Esophagus muscularis mucosa (tissue), 4 donors: ENCODE measurements at regions not wholly inside any gene's neighbourhood (a gene's known extent, or its start where the extent isn't known, plus 50 kb on each side); places are given as distances from the start of the nearest gene placed in this dataset.

Source experiments
- DNase-seq: peaks from one replicate; pipeline ENCODE4 v3.0.0-alpha.2; 2017; ENCODE audit errors: extremely low spot score
- H3K27ac ChIP-seq, 4 donors: fragments of 200-600 bp; sonication (generic); replicated peaks in 1 of 4; 1 replicate in 3 of 4; 2 replicates in 1 of 4; pipeline ENCODE4 v1.5.1; 2016 to 2019; ENCODE audit warnings: mild to moderate bottlenecking in 1 of 4
- H3K27me3 ChIP-seq, 4 donors: fragments of 200-600 bp; sonication (generic); one replicate each; pipeline versions ENCODE4 v1.5.1 to v1.6.0; 2016 to 2019
- H3K36me3 ChIP-seq, 4 donors: fragments of 200-600 bp; sonication (generic); one replicate each; pipeline ENCODE4 v1.5.1; 2016 to 2019
- H3K4me1 ChIP-seq, 4 donors: fragments of 200-600 bp; sonication (generic); one replicate each; pipeline ENCODE4 v1.5.1; 2016 to 2019
- H3K4me3 ChIP-seq, 4 donors: fragments of 200-600 bp; sonication (generic); 1 replicate in 2 of 4; 2 replicates in 2 of 4; pipeline ENCODE4 v1.5.1; 2016 to 2019; ENCODE audit warnings: mild to moderate bottlenecking in 4 of 4, moderate library complexity in 1 of 4
- H3K9me3 ChIP-seq, 4 donors: fragments of 200-600 bp; sonication (generic); 1 replicate in 3 of 4; 2 replicates in 1 of 4; pipeline ENCODE4 v1.5.1; 2016 to 2019
- CTCF ChIP-seq, 3 experiments: fragments of 200-600 bp in 2 of 3; fragments of 450-650 bp in 1 of 3; sonication (generic) in 2 of 3; IDR thresholded peaks; one replicate each; pipeline ENCODE4 v1.5.1; 2017 to 2019; ENCODE audit warnings: antibody characterized with exemption in 3 of 3, mild to moderate bottlenecking in 2 of 3, moderate library complexity in 1 of 3
- EP300 ChIP-seq: sonication (generic); formaldehyde crosslinking; IDR thresholded peaks from one replicate; pipeline ENCODE4 v1.6.1; 2017; ENCODE audit warnings: antibody characterized with exemption
- POLR2A ChIP-seq: fragments of 450-650 bp; IDR thresholded peaks from one replicate; pipeline ENCODE4 v1.6.1; 2017; ENCODE audit warnings: antibody characterized with exemption, moderate library complexity, mild to moderate bottlenecking, low read depth
- POLR2AphosphoS5 ChIP-seq, 2 donors: sonication (generic); formaldehyde crosslinking; IDR thresholded peaks; one replicate each; pipeline ENCODE4 v1.6.1; 2017; ENCODE audit warnings: antibody characterized with exemption in 2 of 2
- WGBS: methylation state at CpG from one replicate; pipeline ENCODE4 v1.1.5; 2018; 5-methylcytosine and 5-hydroxymethylcytosine counted together
- intact Hi-C: fragments of 100-400 bp; cut with DNase I; formaldehyde crosslinking; loops from one replicate; pipeline ENCODE4 v1.15.1; 2023

- H3K4me1 ChIP-seq = peaks cover 2 to 18% (median 11%) of the 10 kb centered on the region in 4 donors
- intact Hi-C loops = no loop called here
- H3K27me3 ChIP-seq = no peaks in the 10 kb centered on the region
- no peak for TF ChIP-seq EP300
- TF ChIP-seq POLR2AphosphoS5 (IDR thresholded peaks at IDR 0.05) = no peak
- no peak for TF ChIP-seq POLR2A
- TF ChIP-seq CTCF (IDR thresholded peaks at IDR 0.05) = no peak
- no peak overlapping the region for H3K4me3 ChIP-seq
- H3K36me3 ChIP-seq = no peaks in the 10 kb centered on the region
- WGBS = 88% methylated on average over 26 of the region's 32 CpGs
- no peaks in the 10 kb centered on the region for H3K9me3 ChIP-seq
- no peak overlapping the region for H3K27ac ChIP-seq
- no peak for DNase-seq
These were observed 161.3 kb upstream of the GSE1 start for GRCh38 chr16:85451641-85452363.

GRCh38 chr16:85452364-85453193 lies 160.5 kb upstream of the GSE1 start:
- peaks cover 0 to 16% (median 11%) of the 10 kb centered on the region in 4 donors for H3K4me1 ChIP-seq
- H3K27me3 ChIP-seq = no peaks in the 10 kb centered on the region
- whole genome bisulfite sequencing = 82% methylated on average over 17 of the region's 20 CpGs
- TF ChIP-seq CTCF (IDR thresholded peaks at IDR 0.05) = no peak
- TF ChIP-seq EP300 = no peak
- TF ChIP-seq POLR2A = no peak
- TF ChIP-seq POLR2AphosphoS5 (IDR thresholded peaks at IDR 0.05) = no peak
- no peaks in the 10 kb centered on the region for H3K36me3 ChIP-seq
- intact Hi-C loops = no loop called here
- DNase-seq = no peak
- no peak overlapping the region for H3K4me3 ChIP-seq
- no peaks in the 10 kb centered on the region for H3K9me3 ChIP-seq
- H3K27ac ChIP-seq = no peak overlapping the region

- WGBS = 93% methylated on average over 14 of the region's 14 CpGs
- Histone ChIP-seq H3K9me3 (no peaks in the 10 kb centered on the region), H3K27me3 (no peaks in the 10 kb centered on the region), H3K4me1 (peaks cover 0 to 14% (median 10%) of the 10 kb centered on the region in 4 donors), H3K4me3 (no peak overlapping the region), H3K36me3 (no peaks in the 10 kb centered on the region), H3K27ac (no peak overlapping the region)
- no peak for DNase-seq
- TF ChIP-seq POLR2A = no peak
- no peak for TF ChIP-seq POLR2AphosphoS5 (IDR thresholded peaks at IDR 0.05)
- TF ChIP-seq CTCF (IDR thresholded peaks at IDR 0.05) = no peak
- TF ChIP-seq EP300 = no peak
- intact Hi-C loops = no loop called here
These were observed 159.9 kb upstream of the GSE1 start for GRCh38 chr16:85453194-85453678.

- intact Hi-C loops = no loop called here
These were observed 159.4 kb upstream of the GSE1 start for GRCh38 chr16:85453703-85454102.

More at GRCh38 chr16:85453703-85454102, 159.4 kb upstream of the GSE1 start:
- H3K27ac ChIP-seq = no peak overlapping the region
- H3K27me3 ChIP-seq = no peaks in the 10 kb centered on the region
- peaks cover 0 to 11% (median 9%) of the 10 kb centered on the region in 4 donors for H3K4me1 ChIP-seq
- TF ChIP-seq POLR2AphosphoS5 (IDR thresholded peaks at IDR 0.05) (no peak), CTCF (IDR thresholded peaks at IDR 0.05) (no peak), EP300 (no peak), POLR2A (no peak)
- no peaks in the 10 kb centered on the region for H3K9me3 ChIP-seq
- WGBS = 100% methylated on average over 1 of the region's 10 CpGs
- H3K4me3 ChIP-seq = no peak overlapping the region
- DNase-seq = no peak
- H3K36me3 ChIP-seq = no peaks in the 10 kb centered on the region
